AG09319 (cell line): ENCODE measurements at regions not wholly inside any gene's neighbourhood (a gene's known extent, or its start where the extent isn't known, plus 50 kb on each side); places are given as distances from the start of the nearest gene placed in this dataset.

ENCODE experiments used
- DNase-seq: peaks from one replicate; pipeline ENCODE4 v3.0.0-alpha.2; 2010; ENCODE audit warnings: low read depth; ENCODE audit errors: extremely low read depth
- CTCF ChIP-seq: IDR thresholded peaks from 2 replicates; pipeline ENCODE4 v1.5.1; 2011; ENCODE audit warnings: low read depth, mild to moderate bottlenecking, inconsistent platforms, low read length, moderate library complexity

- no peak for TF ChIP-seq CTCF
- no peak for DNase-seq
Observed at GRCh38 chr14:44652640-44653039, 145.6 kb upstream of the FSCB start.

- no peak for TF ChIP-seq CTCF
- DNase-seq, result no peak
Observed at GRCh38 chr14:44649061-44649460, 142.0 kb upstream of the FSCB start.

- no peak for DNase-seq
- no peak for TF ChIP-seq CTCF
Observed at GRCh38 chr14:44640416-44640815, 133.3 kb upstream of the FSCB start.

GRCh38 chr14:44639781-44640385 lies 132.8 kb upstream of the FSCB start:
- no peak for DNase-seq
- no peak for TF ChIP-seq CTCF

GRCh38 chr14:44634692-44635091 lies 127.6 kb upstream of the FSCB start:
- DNase-seq, result no peak
- no peak for TF ChIP-seq CTCF

GRCh38 chr14:44626423-44626822 lies 119.3 kb upstream of the FSCB start:
- no peak for DNase-seq
- TF ChIP-seq CTCF, result no peak

- DNase-seq, result no peak
- no peak for TF ChIP-seq CTCF
Observed at GRCh38 chr14:44625098-44625497, 118.0 kb upstream of the FSCB start.
